Nephron progenitor cell (in vitro differentiated cells): ENCODE measurements at regions not wholly inside any gene's neighbourhood (a gene's known extent, or its start where the extent isn't known, plus 50 kb on each side); places are given as distances from the start of the nearest gene placed in this dataset.

ENCODE experiments used
- DNase-seq: peaks from one replicate; pipeline ENCODE4 v3.0.0; 2021
- H3K27ac Mint-ChIP-seq: 2 replicates; pipeline ENCODE4 v1.8.0; 2021; ENCODE audit warnings: mild to moderate bottlenecking, moderate library complexity, mixed read lengths
- H3K27me3 Mint-ChIP-seq: 2 replicates; pipeline ENCODE4 v1.8.0; 2021; ENCODE audit warnings: mild to moderate bottlenecking, low read depth, mixed read lengths; ENCODE audit not compliant: poor library complexity
- H3K36me3 Mint-ChIP-seq: 2 replicates; pipeline ENCODE4 v1.8.0; 2021; ENCODE audit warnings: low read depth, mixed read lengths
- H3K4me1 Mint-ChIP-seq: 2 replicates; pipeline ENCODE4 v1.8.0; 2021; ENCODE audit warnings: mixed read lengths
- H3K4me3 Mint-ChIP-seq: 2 replicates; pipeline ENCODE4 v1.8.0; 2021; ENCODE audit warnings: mild to moderate bottlenecking, moderate library complexity, mixed read lengths
- H3K9me3 Mint-ChIP-seq: 2 replicates; pipeline ENCODE4 v1.8.0; 2021; ENCODE audit warnings: mild to moderate bottlenecking, moderate library complexity, mixed read lengths
- TF ChIP-seq, protein P1 (sequence below): fragments of 200-600 bp; sonication (generic); IDR thresholded peaks from 2 replicates; pipeline ENCODE4 v1.5.0; 2021; ENCODE audit warnings: antibody characterized with exemption

GRCh38 chr6:27106382-27106781, 141.1 kb upstream of the PRSS16 start:
- peaks cover 19% of the 10 kb centered on the region for H3K9me3 Mint-ChIP-seq
- no peak for DNase-seq
- H3K4me3 Mint-ChIP-seq: no peak overlapping the region
- H3K4me1 Mint-ChIP-seq: no peaks in the 10 kb centered on the region
- TF ChIP-seq, protein P1, sequence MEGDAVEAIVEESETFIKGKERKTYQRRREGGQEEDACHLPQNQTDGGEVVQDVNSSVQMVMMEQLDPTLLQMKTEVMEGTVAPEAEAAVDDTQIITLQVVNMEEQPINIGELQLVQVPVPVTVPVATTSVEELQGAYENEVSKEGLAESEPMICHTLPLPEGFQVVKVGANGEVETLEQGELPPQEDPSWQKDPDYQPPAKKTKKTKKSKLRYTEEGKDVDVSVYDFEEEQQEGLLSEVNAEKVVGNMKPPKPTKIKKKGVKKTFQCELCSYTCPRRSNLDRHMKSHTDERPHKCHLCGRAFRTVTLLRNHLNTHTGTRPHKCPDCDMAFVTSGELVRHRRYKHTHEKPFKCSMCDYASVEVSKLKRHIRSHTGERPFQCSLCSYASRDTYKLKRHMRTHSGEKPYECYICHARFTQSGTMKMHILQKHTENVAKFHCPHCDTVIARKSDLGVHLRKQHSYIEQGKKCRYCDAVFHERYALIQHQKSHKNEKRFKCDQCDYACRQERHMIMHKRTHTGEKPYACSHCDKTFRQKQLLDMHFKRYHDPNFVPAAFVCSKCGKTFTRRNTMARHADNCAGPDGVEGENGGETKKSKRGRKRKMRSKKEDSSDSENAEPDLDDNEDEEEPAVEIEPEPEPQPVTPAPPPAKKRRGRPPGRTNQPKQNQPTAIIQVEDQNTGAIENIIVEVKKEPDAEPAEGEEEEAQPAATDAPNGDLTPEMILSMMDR: no peak
- no peak overlapping the region for H3K27ac Mint-ChIP-seq
- H3K27me3 Mint-ChIP-seq: peaks cover 8% of the 10 kb centered on the region
- no peaks in the 10 kb centered on the region for H3K36me3 Mint-ChIP-seq

DNA sequence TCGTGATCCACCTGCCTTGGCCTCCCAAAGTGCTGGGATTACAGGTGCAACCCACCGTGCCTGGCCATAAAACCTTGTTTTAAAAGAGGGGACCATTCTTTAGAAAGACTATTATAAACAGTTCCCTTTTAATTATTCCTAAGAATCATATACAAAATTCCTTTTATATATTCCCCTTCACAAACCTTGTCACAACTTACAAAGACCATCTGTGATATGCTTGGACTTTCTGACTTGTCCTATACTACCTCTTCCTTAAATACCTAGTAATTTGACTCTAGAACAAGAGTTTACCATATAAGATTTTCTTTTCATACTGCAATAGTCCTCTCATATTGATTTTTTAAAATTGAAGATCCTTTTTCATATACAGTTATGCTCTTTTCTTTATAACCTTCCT, 135.8 kb upstream of the PRSS16 start:
- Mint-ChIP-seq H3K27ac (no peak overlapping the region), H3K27me3 (peaks cover 9% of the 10 kb centered on the region), H3K36me3 (peaks cover 5% of the 10 kb centered on the region), H3K9me3 (peaks cover 52% of the 10 kb centered on the region), H3K4me3 (no peak overlapping the region), H3K4me1 (no peaks in the 10 kb centered on the region)
- no peak for DNase-seq
- TF ChIP-seq, protein P1: no peak

GRCh38 chr6:27112974-27113373, 134.5 kb upstream of the PRSS16 start:
- Mint-ChIP-seq H3K27me3 (peaks cover 10% of the 10 kb centered on the region), H3K4me3 (no peak overlapping the region), H3K36me3 (peaks cover 5% of the 10 kb centered on the region), H3K4me1 (no peaks in the 10 kb centered on the region), H3K9me3 (peaks cover 52% of the 10 kb centered on the region), H3K27ac (no peak overlapping the region)
- TF ChIP-seq, protein P1: no peak
- no peak for DNase-seq

DNA sequence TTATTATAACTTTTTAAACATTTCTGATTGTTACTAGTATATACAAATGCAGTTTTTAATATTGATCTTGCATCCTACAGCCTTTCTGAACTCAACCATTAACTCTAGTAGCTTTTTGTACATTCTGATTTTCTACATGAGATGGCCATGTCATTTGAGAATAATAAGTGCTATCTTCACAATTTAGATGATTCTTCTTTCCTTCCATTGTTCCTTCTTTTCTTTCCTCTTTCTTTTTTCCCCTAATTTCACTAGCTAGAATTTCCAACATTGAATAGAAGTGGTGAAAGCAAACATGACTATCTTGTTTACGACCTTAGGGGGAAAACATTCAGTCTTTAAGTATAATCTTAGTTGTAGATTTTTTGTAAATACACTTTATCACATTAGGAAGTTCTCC, 128.2 kb upstream of the PRSS16 start:
- Mint-ChIP-seq H3K36me3 (no peaks in the 10 kb centered on the region), H3K4me3 (no peak overlapping the region), H3K4me1 (no peaks in the 10 kb centered on the region), H3K27me3 (peaks cover 10% of the 10 kb centered on the region), H3K27ac (no peak overlapping the region), H3K9me3 (peaks cover 7% of the 10 kb centered on the region)
- TF ChIP-seq, protein P1: no peak
- DNase-seq: no peak

GRCh38 chr6:27119761-27120160, 127.7 kb upstream of the PRSS16 start:
- Mint-ChIP-seq H3K4me1 (no peaks in the 10 kb centered on the region), H3K9me3 (peaks cover 5% of the 10 kb centered on the region), H3K27ac (no peak overlapping the region), H3K4me3 (no peak overlapping the region), H3K36me3 (no peaks in the 10 kb centered on the region), H3K27me3 (peaks cover 10% of the 10 kb centered on the region)
- DNase-seq: no peak
- TF ChIP-seq, protein P1: no peak

GRCh38 chr6:27121640-27122039, 125.9 kb upstream of the PRSS16 start:
- H3K27me3 Mint-ChIP-seq: peaks cover 13% of the 10 kb centered on the region
- no peaks in the 10 kb centered on the region for H3K9me3 Mint-ChIP-seq
- peaks cover 7% of the 10 kb centered on the region for H3K4me1 Mint-ChIP-seq
- TF ChIP-seq, protein P1: no peak
- H3K36me3 Mint-ChIP-seq: no peaks in the 10 kb centered on the region
- no peak overlapping the region for H3K4me3 Mint-ChIP-seq
- no peak overlapping the region for H3K27ac Mint-ChIP-seq
- DNase-seq: no peak
